GM18520 (cell line): ENCODE measurements at regions not wholly inside any gene's neighbourhood (a gene's known extent, or its start where the extent isn't known, plus 50 kb on each side); places are given as distances from the start of the nearest gene placed in this dataset.
A peak's percentile ranks its signal among the peaks of the same experiment; 100 is the strongest.

Source experiments
- ATAC-seq: cut with Tn5 transposase; IDR thresholded peaks from one replicate; pipeline ENCODE4 v1.9.1; 2021; ENCODE audit not compliant: unreplicated experiment

- ATAC-seq, result no peak
These were observed 58.2 kb upstream of the ARRDC4 start for GRCh38 chr15:97902140-97902780.

GRCh38 chr15:97903560-97903959 is 56.9 kb upstream of the ARRDC4 start:
- ATAC-seq, result no peak

DNA sequence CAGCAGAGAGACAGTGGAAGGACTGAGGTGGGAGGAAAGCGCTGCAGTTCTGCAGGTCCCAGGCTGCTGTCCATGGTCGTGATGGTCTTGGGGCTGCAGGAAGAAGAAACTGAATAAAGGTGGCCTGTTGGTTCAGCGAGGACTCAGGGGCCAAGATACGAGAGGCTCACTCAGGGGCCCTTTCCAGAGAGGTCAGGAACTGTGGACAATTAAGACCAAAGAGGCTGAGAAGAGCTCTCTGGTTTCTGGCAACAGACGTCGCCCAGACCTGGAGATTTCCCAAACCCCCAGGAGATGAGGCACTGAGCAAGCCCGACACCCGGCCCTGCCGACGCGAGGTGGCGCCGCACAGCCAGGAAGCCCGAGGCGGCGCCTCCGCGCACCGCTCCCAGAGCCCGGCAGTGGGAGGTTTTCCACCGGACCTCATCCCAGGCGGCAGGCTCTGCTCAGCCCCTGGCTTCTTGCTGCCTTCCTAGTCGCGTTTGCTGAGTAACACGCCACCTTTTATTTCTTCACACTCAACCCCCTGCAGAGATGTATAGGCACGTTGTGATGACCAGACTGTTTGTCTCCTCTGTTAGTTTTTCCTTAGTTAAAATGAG is 56.4 kb upstream of the ARRDC4 start:
- no peak for ATAC-seq

DNA sequence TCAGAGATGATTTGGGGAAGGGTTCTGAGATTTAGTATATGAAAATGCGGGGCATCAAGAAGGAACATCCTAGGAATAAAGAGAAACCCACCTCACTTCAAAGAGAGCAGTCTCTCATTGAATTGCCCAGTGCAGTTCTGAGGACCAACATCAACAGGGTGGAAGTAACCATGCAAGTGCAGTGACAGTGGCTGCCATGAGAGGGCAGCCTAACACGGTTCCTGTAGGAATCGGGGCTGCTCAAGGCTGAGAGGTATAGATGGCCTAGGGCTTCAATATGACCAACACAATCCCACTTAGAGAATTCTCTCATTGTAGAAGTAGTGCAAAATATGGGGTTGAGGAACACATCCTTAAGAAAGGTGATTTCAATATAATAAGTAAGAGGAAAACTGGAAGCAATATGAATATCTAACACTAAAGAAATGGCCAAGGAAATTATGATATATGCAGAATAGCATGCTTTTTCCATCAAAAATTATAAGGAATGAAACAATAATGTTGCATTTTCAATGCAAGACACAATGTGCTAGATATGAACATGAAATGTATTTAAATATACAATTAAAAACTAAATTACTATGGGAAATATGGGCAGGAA is 51.1 kb upstream of the ARRDC4 start:
- peak; percentile 63 for ATAC-seq
